Vagina (tissue), 2 donors: ENCODE measurements at regions not wholly inside any gene's neighbourhood (a gene's known extent, or its start where the extent isn't known, plus 50 kb on each side); places are given as distances from the start of the nearest gene placed in this dataset.
"Not testable (repeated sequence)": the region's sequence is repeated elsewhere in the genome, so short reads cannot be mapped to it uniquely, and the experiment has no call there.

Source experiments
- DNase-seq, 2 donors: peaks; one replicate each; pipeline ENCODE4 v3.0.0-alpha.2; 2017; ENCODE audit errors: extremely low spot score in 2 of 2
- H3K27ac ChIP-seq: fragments of 200-600 bp; sonication (generic); one replicate; pipeline ENCODE4 v1.5.1; 2019
- H3K27me3 ChIP-seq: fragments of 200-600 bp; sonication (generic); one replicate; pipeline ENCODE4 v1.5.1; 2019
- H3K36me3 ChIP-seq, 2 donors: fragments of 200-600 bp; sonication (generic); one replicate each; pipeline ENCODE4 v1.5.1; 2017 to 2019
- H3K4me1 ChIP-seq: fragments of 200-600 bp; sonication (generic); one replicate; pipeline ENCODE4 v1.5.1; 2019
- H3K4me3 ChIP-seq, 2 donors: fragments of 200-600 bp; sonication (generic); 1 replicate in 1 of 2; 2 replicates in 1 of 2; pipeline ENCODE4 v1.5.1; 2016 to 2019
- H3K9me3 ChIP-seq: fragments of 200-600 bp; sonication (generic); one replicate; pipeline ENCODE4 v1.5.1; 2019
- CTCF ChIP-seq, 3 experiments: fragments of 450-650 bp in 2 of 3; fragments of 200-600 bp in 1 of 3; sonication (generic) in 1 of 3; IDR thresholded peaks; one replicate each; pipeline ENCODE4 v1.5.1; 2017 to 2019; ENCODE audit warnings: antibody characterized with exemption in 3 of 3, mild to moderate bottlenecking in 2 of 3, moderate library complexity in 2 of 3
- POLR2A ChIP-seq, 2 donors: fragments of 450-650 bp; IDR thresholded peaks; one replicate each; pipeline ENCODE4 v1.6.1; 2017; ENCODE audit warnings: antibody characterized with exemption in 2 of 2, mild to moderate bottlenecking in 2 of 2, moderate library complexity in 2 of 2
- POLR2AphosphoS5 ChIP-seq, 2 donors: sonication (generic); formaldehyde crosslinking; IDR thresholded peaks; one replicate each; pipeline ENCODE4 v1.9.0; 2017; ENCODE audit warnings: antibody characterized with exemption in 2 of 2, mild to moderate bottlenecking in 2 of 2, low read depth in 1 of 2; ENCODE audit not compliant: insufficient read depth in 1 of 2
- intact Hi-C: fragments of 100-400 bp; cut with DNase I; formaldehyde crosslinking; loops from one replicate; pipeline ENCODE4 v1.15.1; 2023

- intact Hi-C loops, result no loop called here
- TF ChIP-seq POLR2AphosphoS5 (IDR thresholded peaks at IDR 0.05; ENCODE audit: insufficient read depth in 1 of 2, low read depth in 1 of 2), result no peak
- TF ChIP-seq POLR2A (IDR thresholded peaks at IDR 0.05), result no peak
- no peak for TF ChIP-seq CTCF (IDR thresholded peaks at IDR 0.05)
- H3K4me3 ChIP-seq, result no peak overlapping the region
- no peak for DNase-seq
- peaks cover 5% of the 10 kb centered on the region for H3K9me3 ChIP-seq
- H3K36me3 ChIP-seq, result no peaks in the 10 kb centered on the region
- no peak overlapping the region for H3K27ac ChIP-seq
- H3K4me1 ChIP-seq, result no peaks in the 10 kb centered on the region
- H3K27me3 ChIP-seq, result no peaks in the 10 kb centered on the region
Measured at GRCh38 chr9:75811692-75812091, 78.8 kb upstream of the PCSK5 start.

- no peak overlapping the region for H3K4me3 ChIP-seq
- H3K9me3 ChIP-seq, result peaks cover 5% of the 10 kb centered on the region
- intact Hi-C loops, result no loop called here
- TF ChIP-seq POLR2A (IDR thresholded peaks at IDR 0.05) (no peak), POLR2AphosphoS5 (IDR thresholded peaks at IDR 0.05; ENCODE audit: insufficient read depth in 1 of 2, low read depth in 1 of 2) (no peak), CTCF (IDR thresholded peaks at IDR 0.05) (no peak)
- no peak overlapping the region for H3K27ac ChIP-seq
- H3K4me1 ChIP-seq, result no peaks in the 10 kb centered on the region
- H3K27me3 ChIP-seq, result no peaks in the 10 kb centered on the region
- no peaks in the 10 kb centered on the region for H3K36me3 ChIP-seq
- DNase-seq, result no peak
Measured at GRCh38 chr9:75812141-75812540, 78.3 kb upstream of the PCSK5 start.

GRCh38 chr9:75814667-75815066, 75.8 kb upstream of the PCSK5 start:
- Histone ChIP-seq H3K27ac (no peak overlapping the region), H3K9me3 (peaks cover 5% of the 10 kb centered on the region), H3K4me3 (no peak overlapping the region), H3K27me3 (no peaks in the 10 kb centered on the region), H3K4me1 (no peaks in the 10 kb centered on the region), H3K36me3 (no peaks in the 10 kb centered on the region)
- TF ChIP-seq POLR2A (IDR thresholded peaks at IDR 0.05) (no peak), POLR2AphosphoS5 (IDR thresholded peaks at IDR 0.05; ENCODE audit: insufficient read depth in 1 of 2, low read depth in 1 of 2) (no peak), CTCF (IDR thresholded peaks at IDR 0.05) (no peak)
- intact Hi-C loops, result no loop called here
- DNase-seq, result no peak

- H3K27me3 ChIP-seq, H3K9me3 ChIP-seq, H3K27ac ChIP-seq, DNase-seq, H3K36me3 ChIP-seq, H3K4me3 ChIP-seq, intact Hi-C loops: not testable (repeated sequence)
- peaks cover 22% of the 10 kb centered on the region for H3K4me1 ChIP-seq
Measured at GRCh38 chr9:75820471-75821115, 69.9 kb upstream of the PCSK5 start.

GRCh38 chr9:75823151-75823550, 67.3 kb upstream of the PCSK5 start:
- H3K27me3 ChIP-seq, result no peaks in the 10 kb centered on the region
- H3K4me1 ChIP-seq, result peaks cover 26% of the 10 kb centered on the region
- no peak for TF ChIP-seq CTCF (IDR thresholded peaks at IDR 0.05)
- TF ChIP-seq POLR2A (IDR thresholded peaks at IDR 0.05), result no peak
- no peak for TF ChIP-seq POLR2AphosphoS5 (IDR thresholded peaks at IDR 0.05; ENCODE audit: insufficient read depth in 1 of 2, low read depth in 1 of 2)
- H3K36me3 ChIP-seq, result no peaks in the 10 kb centered on the region
- no peak overlapping the region for H3K27ac ChIP-seq
- H3K4me3 ChIP-seq, result no peak overlapping the region
- intact Hi-C loops, result no loop called here
- no peak for DNase-seq
- H3K9me3 ChIP-seq, result no peaks in the 10 kb centered on the region
